Fibroblast of lung (primary cell): ENCODE measurements at regions not wholly inside any gene's neighbourhood (a gene's known extent, or its start where the extent isn't known, plus 50 kb on each side); places are given as distances from the start of the nearest gene placed in this dataset.

Experiments used
- DNase-seq, 2 donors: peaks; one replicate each; pipeline versions ENCODE4 v3.0.0 to v3.0.0-alpha.2; 2010; ENCODE audit warnings: low read depth in 2 of 2
- H2AFZ ChIP-seq: 2 replicates; pipeline ENCODE4 v1.5.1; 2012; ENCODE audit warnings: low read length, control low read depth, inconsistent platforms
- H3K27ac ChIP-seq: 2 replicates; pipeline ENCODE4 v1.5.1; 2011; ENCODE audit warnings: low read length, control low read depth; ENCODE audit not compliant: insufficient read depth
- H3K27me3 ChIP-seq: 2 replicates; pipeline ENCODE4 v1.5.1; 2011; ENCODE audit warnings: mild to moderate bottlenecking, low read length; ENCODE audit not compliant: control insufficient read depth, insufficient read depth
- H3K36me3 ChIP-seq: 2 replicates; pipeline ENCODE4 v1.5.1; 2011; ENCODE audit warnings: low read length; ENCODE audit not compliant: control insufficient read depth, insufficient read depth
- H3K4me1 ChIP-seq: 2 replicates; pipeline ENCODE4 v1.5.1; 2011; ENCODE audit warnings: low read length; ENCODE audit not compliant: control insufficient read depth, insufficient read depth; ENCODE audit errors: extremely low read depth
- H3K4me2 ChIP-seq: 2 replicates; pipeline ENCODE4 v1.5.1; 2011; ENCODE audit warnings: low read length, control low read depth; ENCODE audit not compliant: insufficient read depth; ENCODE audit errors: extremely low read depth
- H3K4me3 ChIP-seq, 4 experiments: fragments of 200-600 bp in 1 of 4; sonication (generic) in 1 of 4; replicated peaks in 1 of 4; 2 replicates each; pipeline ENCODE4 v1.5.1; 2011 to 2016; ENCODE audit warnings: low read length in 4 of 4, low read depth in 3 of 4, mild to moderate bottlenecking in 3 of 4, control low read depth in 2 of 4, inconsistent platforms in 1 of 4, mixed read lengths in 1 of 4; ENCODE audit not compliant: insufficient read depth in 1 of 4; ENCODE audit errors: control extremely low read depth in 1 of 4
- H3K79me2 ChIP-seq: 2 replicates; pipeline ENCODE4 v1.5.1; 2012; ENCODE audit warnings: mild to moderate bottlenecking, low read length, inconsistent platforms; ENCODE audit not compliant: control insufficient read depth, insufficient read depth
- H3K9ac ChIP-seq: 2 replicates; pipeline ENCODE4 v1.5.1; 2011; ENCODE audit warnings: mild to moderate bottlenecking, low read length, control low read depth; ENCODE audit not compliant: insufficient read depth
- H3K9me3 ChIP-seq: 2 replicates; pipeline ENCODE4 v1.5.1; 2012; ENCODE audit warnings: low read depth, low read length; ENCODE audit not compliant: control insufficient read depth, insufficient read depth
- H4K20me1 ChIP-seq: 2 replicates; pipeline ENCODE4 v1.5.1; 2011; ENCODE audit warnings: low read length; ENCODE audit not compliant: control insufficient read depth, insufficient read depth; ENCODE audit errors: extremely low read depth
- CTCF ChIP-seq, 2 donors: IDR thresholded peaks in 1 of 2; conservative IDR thresholded peaks in 1 of 2; 1 replicate in 1 of 2; 2 replicates in 1 of 2; pipeline ENCODE4 v1.5.1; 2011 to 2012; ENCODE audit warnings: low read length in 2 of 2, control low read depth in 1 of 2, inconsistent platforms in 1 of 2, low read depth in 1 of 2, mild to moderate bottlenecking in 1 of 2
- EZH2 ChIP-seq: IDR thresholded peaks from 2 replicates; pipeline ENCODE4 v1.5.1; 2012; ENCODE audit warnings: low read length, control low read depth, mild to moderate bottlenecking; ENCODE audit errors: missing control alignments

- Histone ChIP-seq H3K79me2 (no peaks in the 10 kb centered on the region), H3K9ac (no peak overlapping the region), H3K27ac (no peak overlapping the region), H3K4me2 (no peak overlapping the region), H2AFZ (no peak overlapping the region), H3K9me3 (no peaks in the 10 kb centered on the region), H4K20me1 (no peaks in the 10 kb centered on the region), H3K4me3 (no peak overlapping the region), H3K36me3 (no peaks in the 10 kb centered on the region), H3K4me1 (no peaks in the 10 kb centered on the region), H3K27me3 (no peaks in the 10 kb centered on the region)
- DNase-seq: no peak
- no peak for TF ChIP-seq CTCF (conservative IDR thresholded peaks at IDR 0.05 in 1 of 2, IDR thresholded peaks at IDR 0.05 in 1 of 2; ENCODE audit: low read depth in 1 of 2, low read length in 2 of 2)
- TF ChIP-seq EZH2: no peak
These were observed 206.1 kb downstream of the TTLL2 start for GRCh38 chr6:167530951-167531350.

- Histone ChIP-seq H3K4me2 (no peak overlapping the region), H3K79me2 (no peaks in the 10 kb centered on the region), H4K20me1 (no peaks in the 10 kb centered on the region), H3K27me3 (no peaks in the 10 kb centered on the region), H3K9me3 (no peaks in the 10 kb centered on the region), H3K27ac (no peak overlapping the region), H3K4me1 (no peaks in the 10 kb centered on the region), H2AFZ (no peak overlapping the region), H3K36me3 (no peaks in the 10 kb centered on the region), H3K4me3 (no peak overlapping the region), H3K9ac (no peak overlapping the region)
- DNase-seq: no peak
- TF ChIP-seq CTCF (conservative IDR thresholded peaks at IDR 0.05 in 1 of 2, IDR thresholded peaks at IDR 0.05 in 1 of 2; ENCODE audit: low read depth in 1 of 2, low read length in 2 of 2) (no peak), EZH2 (no peak)
These were observed 207.8 kb downstream of the TTLL2 start for GRCh38 chr6:167532410-167533288.

- H3K9me3 ChIP-seq: no peaks in the 10 kb centered on the region
- no peak overlapping the region for H3K27ac ChIP-seq
- no peaks in the 10 kb centered on the region for H3K79me2 ChIP-seq
- TF ChIP-seq EZH2: no peak
- no peak for TF ChIP-seq CTCF (conservative IDR thresholded peaks at IDR 0.05 in 1 of 2, IDR thresholded peaks at IDR 0.05 in 1 of 2; ENCODE audit: low read depth in 1 of 2, low read length in 2 of 2)
- no peaks in the 10 kb centered on the region for H4K20me1 ChIP-seq
- no peaks in the 10 kb centered on the region for H3K4me1 ChIP-seq
- no peak overlapping the region for H3K4me3 ChIP-seq
- DNase-seq: no peak
- H3K4me2 ChIP-seq: no peak overlapping the region
- H2AFZ ChIP-seq: no peak overlapping the region
- no peak overlapping the region for H3K9ac ChIP-seq
- H3K36me3 ChIP-seq: no peaks in the 10 kb centered on the region
- H3K27me3 ChIP-seq: no peaks in the 10 kb centered on the region
These were observed 209.0 kb downstream of the TTLL2 start for GRCh38 chr6:167533851-167534250.
